Central memory CD8-positive, alpha-beta T cell (primary cell): ENCODE measurements at regions not wholly inside any gene's neighbourhood (a gene's known extent, or its start where the extent isn't known, plus 50 kb on each side); places are given as distances from the start of the nearest gene placed in this dataset.

Experiments used
- ATAC-seq: fragments of 150-1000 bp; cut with Tn5 transposase; replicated peaks from 2 replicates; pipeline ENCODE4 v1.10.0; 2022; ENCODE audit warnings: mild to moderate bottlenecking, moderate FRiP score, moderate number of reproducible peaks; ENCODE audit not compliant: poor library complexity, severe bottlenecking; ENCODE audit errors: extremely low read depth
- DNase-seq, 2 donors: peaks; one replicate each; pipeline ENCODE4 v3.0.0; 2021; ENCODE audit warnings: low spot score in 2 of 2
- H3K27ac Mint-ChIP-seq: one replicate; pipeline ENCODE4 v1.8.0; 2022; ENCODE audit warnings: low read depth, mild to moderate bottlenecking, moderate library complexity, mixed read lengths
- H3K27me3 Mint-ChIP-seq: one replicate; pipeline ENCODE4 v1.8.0; 2022; ENCODE audit warnings: mixed read lengths
- H3K36me3 Mint-ChIP-seq: one replicate; pipeline ENCODE4 v1.8.0; 2022; ENCODE audit warnings: mild to moderate bottlenecking, moderate library complexity, mixed read lengths; ENCODE audit not compliant: insufficient read depth
- H3K4me1 Mint-ChIP-seq: one replicate; pipeline ENCODE4 v1.8.0; 2022; ENCODE audit warnings: mixed read lengths
- H3K4me3 Mint-ChIP-seq: one replicate; pipeline ENCODE4 v1.8.0; 2022; ENCODE audit warnings: mild to moderate bottlenecking, moderate library complexity, mixed read lengths
- H3K9me3 Mint-ChIP-seq: one replicate; pipeline ENCODE4 v1.8.0; 2022; ENCODE audit warnings: mixed read lengths

- Mint-ChIP-seq H3K4me1 (no peaks in the 10 kb centered on the region), H3K27me3 (no peaks in the 10 kb centered on the region), H3K36me3 (no peaks in the 10 kb centered on the region), H3K9me3 (peaks cover 8% of the 10 kb centered on the region), H3K4me3 (no peak overlapping the region), H3K27ac (no peak overlapping the region)
- DNase-seq (no peak), ATAC-seq (no peak)
Measured at GRCh38 chr7:125020801-125021200, 91.2 kb upstream of the POT1 start.

- no peak overlapping the region for H3K27ac Mint-ChIP-seq
- peaks cover 7% of the 10 kb centered on the region for H3K9me3 Mint-ChIP-seq
- H3K36me3 Mint-ChIP-seq: no peaks in the 10 kb centered on the region
- ATAC-seq (no peak), DNase-seq (no peak)
- no peaks in the 10 kb centered on the region for H3K27me3 Mint-ChIP-seq
- H3K4me3 Mint-ChIP-seq: no peak overlapping the region
- H3K4me1 Mint-ChIP-seq: no peaks in the 10 kb centered on the region
Measured at GRCh38 chr7:125010540-125010939, 80.9 kb upstream of the POT1 start.

DNA sequence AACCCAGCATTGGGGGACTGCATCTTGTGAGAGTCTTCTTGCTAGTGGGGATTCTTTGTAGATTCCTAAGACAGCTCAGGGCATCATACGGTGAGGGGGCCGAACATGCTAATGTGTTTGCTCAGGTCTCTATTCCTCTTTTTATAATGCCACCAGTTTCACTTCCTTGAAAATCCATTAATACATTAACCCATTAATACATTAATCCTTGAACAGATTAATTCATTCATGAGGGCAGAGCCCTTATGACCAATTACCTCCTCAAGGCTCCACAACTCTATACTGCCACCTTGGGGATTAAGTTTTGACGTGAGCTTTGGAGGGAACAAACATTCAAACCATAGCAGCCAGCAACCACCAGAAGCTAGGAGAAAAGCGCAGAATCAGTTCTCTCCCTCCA, 67.2 kb upstream of the POT1 start:
- H3K4me1 Mint-ChIP-seq: no peaks in the 10 kb centered on the region
- H3K36me3 Mint-ChIP-seq: no peaks in the 10 kb centered on the region
- ATAC-seq (no peak), DNase-seq (no peak)
- no peak overlapping the region for H3K27ac Mint-ChIP-seq
- no peak overlapping the region for H3K4me3 Mint-ChIP-seq
- peaks cover 18% of the 10 kb centered on the region for H3K9me3 Mint-ChIP-seq
- no peaks in the 10 kb centered on the region for H3K27me3 Mint-ChIP-seq

DNA sequence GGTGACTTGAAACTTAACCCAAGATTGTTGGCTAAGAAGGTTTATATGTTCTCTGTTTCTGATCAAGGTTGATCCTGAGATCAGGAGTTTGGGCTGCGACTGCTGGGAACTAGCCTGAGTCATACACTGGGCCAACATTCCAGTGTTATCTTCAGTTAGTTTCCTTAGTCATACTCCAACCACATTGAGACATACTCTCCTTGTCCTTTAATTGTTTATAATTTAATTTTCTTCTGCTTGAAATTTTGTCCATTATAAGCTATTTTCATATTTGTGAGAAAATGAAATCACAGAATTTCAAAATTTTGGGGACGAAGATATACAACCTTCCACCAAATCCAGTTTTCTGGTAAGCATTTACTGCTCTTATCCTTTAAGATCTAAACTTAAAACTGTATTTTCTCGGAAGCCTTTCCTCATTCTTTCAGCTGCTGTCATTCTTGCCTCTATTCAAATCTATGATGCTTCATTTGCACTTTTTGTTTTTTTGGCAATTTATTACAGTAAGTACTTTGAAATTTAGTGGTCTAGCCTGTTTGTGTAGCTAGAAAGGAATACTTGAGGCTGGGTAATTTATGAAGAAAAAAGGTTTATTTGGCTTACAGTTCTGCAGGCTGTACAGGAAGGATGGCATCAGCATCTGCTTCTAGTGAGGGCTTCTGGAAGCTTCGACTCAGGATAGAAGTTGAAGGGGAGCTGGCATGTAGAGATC, 63.4 kb upstream of the POT1 start:
- Mint-ChIP-seq H3K4me1 (no peaks in the 10 kb centered on the region), H3K27ac (no peak overlapping the region), H3K27me3 (no peaks in the 10 kb centered on the region), H3K9me3 (peaks cover 12% of the 10 kb centered on the region), H3K4me3 (no peak overlapping the region), H3K36me3 (no peaks in the 10 kb centered on the region)
- no peak for DNase-seq
- no peak for ATAC-seq

DNA sequence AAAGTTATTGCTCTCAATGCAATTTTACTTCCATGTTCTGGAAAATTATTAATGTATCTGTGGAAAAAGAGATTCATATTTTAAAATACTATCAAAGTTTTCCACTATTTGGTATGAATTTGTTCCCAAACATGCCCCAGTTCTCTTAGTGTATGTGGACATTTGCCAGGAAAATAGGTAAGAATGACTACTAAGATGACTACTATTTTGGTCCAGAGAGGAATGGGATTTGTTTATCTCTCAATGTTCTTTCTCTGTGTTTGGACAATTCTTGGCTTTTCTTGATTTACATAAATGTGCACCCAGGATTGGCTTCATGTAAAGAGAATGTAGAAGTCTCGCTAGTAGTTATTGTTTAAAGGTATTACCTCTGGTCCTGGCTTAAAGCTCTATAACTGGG, 60.3 kb upstream of the POT1 start:
- H3K36me3 Mint-ChIP-seq: no peaks in the 10 kb centered on the region
- DNase-seq (no peak), ATAC-seq (no peak)

More for the DNA sequence above, 60.3 kb upstream of the POT1 start:
- Mint-ChIP-seq H3K27ac (no peak overlapping the region), H3K4me1 (no peaks in the 10 kb centered on the region), H3K4me3 (no peak overlapping the region), H3K27me3 (no peaks in the 10 kb centered on the region), H3K9me3 (peaks cover 8% of the 10 kb centered on the region)
